Calu3 (cell line): ENCODE measurements at regions not wholly inside any gene's neighbourhood (a gene's known extent, or its start where the extent isn't known, plus 50 kb on each side); places are given as distances from the start of the nearest gene placed in this dataset.

Experiments used
- BruUV-seq: library from RNA; stranded (reverse); fragments of 400-500 nt; replicated peaks from 2 replicates; lab custom pipeline; 2021; lab: Mats Ljungman, UMichigan
- CTCF ChIA-PET: fragments of 300-600 bp; sonication (Branson Sonifier 250); formaldehyde crosslinking; loops from one replicate; lab custom pipeline; 2022; ENCODE audit warnings: antibody characterized with exemption; lab: Charles Lee
- DNase-seq: peaks from one replicate; pipeline ENCODE4 v3.0.0; 2022
- H3K27ac Mint-ChIP-seq: one replicate; pipeline ENCODE4 v1.8.0; 2022; ENCODE audit warnings: mixed read lengths; ENCODE audit not compliant: unreplicated experiment
- H3K27me3 Mint-ChIP-seq: one replicate; pipeline ENCODE4 v1.8.0; 2022; ENCODE audit warnings: mixed read lengths; ENCODE audit not compliant: unreplicated experiment
- H3K36me3 Mint-ChIP-seq: one replicate; pipeline ENCODE4 v1.8.0; 2022; ENCODE audit warnings: mild to moderate bottlenecking, moderate library complexity, mixed read lengths; ENCODE audit not compliant: insufficient read depth, unreplicated experiment
- H3K4me1 Mint-ChIP-seq: one replicate; pipeline ENCODE4 v1.8.0; 2022; ENCODE audit warnings: mild to moderate bottlenecking, low read depth, mixed read lengths; ENCODE audit not compliant: unreplicated experiment
- H3K4me3 Mint-ChIP-seq: one replicate; pipeline ENCODE4 v1.8.0; 2022; ENCODE audit warnings: mild to moderate bottlenecking, low read depth, moderate library complexity, mixed read lengths; ENCODE audit not compliant: unreplicated experiment
- H3K9me3 Mint-ChIP-seq: one replicate; pipeline ENCODE4 v1.8.0; 2022; ENCODE audit warnings: low read depth, mixed read lengths; ENCODE audit not compliant: unreplicated experiment
- intact Hi-C: fragments of 100-400 bp; cut with micrococcal nuclease; formaldehyde crosslinking; loops from one replicate; pipeline ENCODE4 v1.10.0; 2022; ENCODE audit not compliant: unreplicated experiment
- TF ChIP-seq, protein P1 (sequence below): fragments of 200-600 bp; IDR thresholded peaks from one replicate; pipeline ENCODE4 v1.8.0; 2022; ENCODE audit warnings: antibody characterized with exemption; ENCODE audit not compliant: unreplicated experiment

DNA sequence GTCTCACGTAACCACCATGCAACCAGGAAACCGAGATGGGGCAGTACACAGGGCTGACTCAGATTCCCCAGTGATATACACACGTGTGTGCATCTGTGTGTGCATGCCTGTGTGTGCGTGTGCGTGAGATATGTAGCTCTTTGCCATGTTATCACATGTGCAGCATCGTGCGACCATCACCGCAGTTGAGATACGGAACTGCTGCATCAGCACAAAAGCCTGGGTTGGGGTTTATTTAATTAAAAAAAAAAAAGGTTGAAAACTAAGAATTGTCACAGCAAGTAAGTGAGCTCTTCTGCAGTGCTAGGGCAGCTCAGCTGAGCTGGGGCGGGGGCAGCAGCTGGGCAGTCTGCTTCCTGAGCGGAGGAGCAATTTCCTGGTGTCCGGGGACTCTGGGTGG, 152.5 kb downstream of the RBFOX3 start:
- BruUV-seq = no TSS peak
- no peak for DNase-seq
- intact Hi-C loops = no loop called here
- Mint-ChIP-seq H3K36me3 (no peaks in the 10 kb centered on the region), H3K27me3 (peaks cover 96% of the 10 kb centered on the region), H3K4me3 (no peak overlapping the region), H3K4me1 (no peaks in the 10 kb centered on the region), H3K27ac (no peak overlapping the region), H3K9me3 (no peaks in the 10 kb centered on the region)
- TF ChIP-seq, protein P1, sequence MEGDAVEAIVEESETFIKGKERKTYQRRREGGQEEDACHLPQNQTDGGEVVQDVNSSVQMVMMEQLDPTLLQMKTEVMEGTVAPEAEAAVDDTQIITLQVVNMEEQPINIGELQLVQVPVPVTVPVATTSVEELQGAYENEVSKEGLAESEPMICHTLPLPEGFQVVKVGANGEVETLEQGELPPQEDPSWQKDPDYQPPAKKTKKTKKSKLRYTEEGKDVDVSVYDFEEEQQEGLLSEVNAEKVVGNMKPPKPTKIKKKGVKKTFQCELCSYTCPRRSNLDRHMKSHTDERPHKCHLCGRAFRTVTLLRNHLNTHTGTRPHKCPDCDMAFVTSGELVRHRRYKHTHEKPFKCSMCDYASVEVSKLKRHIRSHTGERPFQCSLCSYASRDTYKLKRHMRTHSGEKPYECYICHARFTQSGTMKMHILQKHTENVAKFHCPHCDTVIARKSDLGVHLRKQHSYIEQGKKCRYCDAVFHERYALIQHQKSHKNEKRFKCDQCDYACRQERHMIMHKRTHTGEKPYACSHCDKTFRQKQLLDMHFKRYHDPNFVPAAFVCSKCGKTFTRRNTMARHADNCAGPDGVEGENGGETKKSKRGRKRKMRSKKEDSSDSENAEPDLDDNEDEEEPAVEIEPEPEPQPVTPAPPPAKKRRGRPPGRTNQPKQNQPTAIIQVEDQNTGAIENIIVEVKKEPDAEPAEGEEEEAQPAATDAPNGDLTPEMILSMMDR = no peak
- CTCF ChIA-PET = no interaction called here

DNA sequence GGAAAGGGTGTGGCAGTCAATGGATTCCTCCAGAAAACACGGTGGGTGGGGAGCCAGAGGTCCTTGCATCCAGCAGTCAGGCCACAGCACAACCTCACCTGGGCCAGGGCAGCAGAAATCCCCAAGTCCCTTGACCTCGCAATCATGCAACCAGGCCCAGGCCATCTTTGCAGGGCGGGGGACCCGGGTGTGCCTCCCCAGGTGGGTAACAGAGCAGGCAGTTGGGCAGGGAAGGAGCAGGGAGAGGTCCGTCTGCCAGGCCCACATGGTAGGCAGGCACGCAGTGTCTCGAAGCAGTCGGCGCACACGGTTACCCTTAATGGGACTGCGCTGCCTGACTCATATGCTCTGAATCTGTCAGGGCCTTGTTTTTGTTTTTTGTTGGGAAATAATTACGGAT, 153.0 kb downstream of the RBFOX3 start:
- no peak overlapping the region for H3K27ac Mint-ChIP-seq
- TF ChIP-seq, protein P1 = no peak
- no peaks in the 10 kb centered on the region for H3K9me3 Mint-ChIP-seq
- no peak overlapping the region for H3K4me3 Mint-ChIP-seq
- intact Hi-C loops = no loop called here
- peaks cover 100% of the 10 kb centered on the region for H3K27me3 Mint-ChIP-seq
- DNase-seq = no peak
- no TSS peak for BruUV-seq
- no peaks in the 10 kb centered on the region for H3K36me3 Mint-ChIP-seq
- H3K4me1 Mint-ChIP-seq = no peaks in the 10 kb centered on the region
- CTCF ChIA-PET = no interaction called here

DNA sequence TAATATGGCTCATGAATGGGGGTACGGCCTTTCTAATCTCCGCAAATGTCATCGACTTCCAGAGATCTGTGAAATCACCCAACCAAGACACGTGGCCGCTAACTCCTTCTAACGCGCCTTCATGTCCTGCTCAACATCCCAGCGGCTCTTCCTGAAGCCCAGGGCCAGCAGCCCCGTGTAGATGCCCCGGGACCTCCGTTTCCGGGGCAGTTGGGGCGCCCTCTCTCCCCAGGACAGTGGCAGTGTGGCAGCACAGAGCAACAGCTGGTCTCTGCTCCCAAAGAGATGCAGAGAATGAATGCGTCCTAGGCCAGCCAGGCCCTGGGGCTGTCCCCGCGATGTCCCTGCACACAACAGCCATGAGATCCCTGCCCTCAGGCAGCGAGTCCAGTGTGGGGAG, 153.5 kb downstream of the RBFOX3 start:
- intact Hi-C loops = no loop called here
- H3K9me3 Mint-ChIP-seq = no peaks in the 10 kb centered on the region
- CTCF ChIA-PET = no interaction called here

DNA sequence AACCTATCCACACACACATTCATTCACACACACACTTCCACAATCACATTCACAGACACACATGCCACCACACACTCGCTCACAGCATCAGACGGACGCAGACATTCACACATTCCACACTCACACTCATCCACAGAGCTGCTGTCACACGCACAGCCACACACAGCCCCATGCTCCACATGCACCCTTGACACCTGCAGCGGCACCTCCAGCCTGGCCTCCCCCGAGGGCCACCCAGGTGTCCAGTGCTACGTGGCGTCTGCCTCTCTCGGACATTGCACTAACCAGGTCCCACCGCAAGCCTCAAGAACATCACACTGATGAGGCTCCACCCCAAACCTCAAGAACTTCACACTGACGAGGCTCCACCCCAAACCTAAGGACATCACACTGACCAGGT, 155.2 kb downstream of the RBFOX3 start:
- TF ChIP-seq, protein P1 = no peak
- CTCF ChIA-PET = no interaction called here

More for the DNA sequence above, 153.5 kb downstream of the RBFOX3 start:
- Mint-ChIP-seq H3K4me3 (no peak overlapping the region), H3K27me3 (peaks cover 100% of the 10 kb centered on the region), H3K4me1 (no peaks in the 10 kb centered on the region), H3K36me3 (no peaks in the 10 kb centered on the region), H3K27ac (no peak overlapping the region)
- DNase-seq = no peak
- BruUV-seq = no TSS peak
- TF ChIP-seq, protein P1 = no peak

DNA sequence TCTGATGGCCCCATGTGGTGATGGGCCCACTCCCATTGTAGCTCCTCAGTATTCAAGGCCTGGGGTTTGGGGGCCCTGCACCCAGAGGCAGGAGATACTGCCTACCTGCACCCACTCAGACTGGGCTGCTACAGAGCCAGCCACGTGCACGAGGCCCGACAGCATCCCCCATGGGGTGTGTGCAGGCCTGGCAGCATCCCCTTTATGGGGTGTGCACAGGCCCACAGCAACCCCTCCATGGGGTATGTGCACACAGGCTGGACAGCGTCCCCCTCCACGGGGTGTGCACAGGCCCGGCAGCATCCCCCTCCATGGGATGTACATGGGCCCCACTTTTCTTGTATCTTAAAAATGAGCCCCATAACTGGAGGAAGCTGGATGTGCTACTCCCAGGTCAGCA, 156.0 kb downstream of the RBFOX3 start:
- CTCF ChIA-PET = no interaction called here
- no peaks in the 10 kb centered on the region for H3K9me3 Mint-ChIP-seq
- H3K27me3 Mint-ChIP-seq = peaks cover 99% of the 10 kb centered on the region
- no TSS peak for BruUV-seq
- H3K4me3 Mint-ChIP-seq = no peak overlapping the region
- no peak overlapping the region for H3K27ac Mint-ChIP-seq
- TF ChIP-seq, protein P1 = no peak
- intact Hi-C loops = no loop called here
- H3K4me1 Mint-ChIP-seq = no peaks in the 10 kb centered on the region
- DNase-seq = no peak
- H3K36me3 Mint-ChIP-seq = no peaks in the 10 kb centered on the region

More for the DNA sequence above, 155.2 kb downstream of the RBFOX3 start:
- BruUV-seq = no TSS peak
- intact Hi-C loops = no loop called here
- Mint-ChIP-seq H3K27ac (no peak overlapping the region), H3K27me3 (peaks cover 99% of the 10 kb centered on the region), H3K4me1 (no peaks in the 10 kb centered on the region), H3K36me3 (no peaks in the 10 kb centered on the region), H3K4me3 (no peak overlapping the region), H3K9me3 (no peaks in the 10 kb centered on the region)
- no peak for DNase-seq
